GM21529 (cell line): ENCODE measurements at regions not wholly inside any gene's neighbourhood (a gene's known extent, or its start where the extent isn't known, plus 50 kb on each side); places are given as distances from the start of the nearest gene placed in this dataset.
A peak's percentile ranks its signal among the peaks of the same experiment; 100 is the strongest.

Source experiments
- ATAC-seq: cut with Tn5 transposase; IDR thresholded peaks from one replicate; pipeline ENCODE4 v1.9.1; 2021; ENCODE audit not compliant: unreplicated experiment

DNA sequence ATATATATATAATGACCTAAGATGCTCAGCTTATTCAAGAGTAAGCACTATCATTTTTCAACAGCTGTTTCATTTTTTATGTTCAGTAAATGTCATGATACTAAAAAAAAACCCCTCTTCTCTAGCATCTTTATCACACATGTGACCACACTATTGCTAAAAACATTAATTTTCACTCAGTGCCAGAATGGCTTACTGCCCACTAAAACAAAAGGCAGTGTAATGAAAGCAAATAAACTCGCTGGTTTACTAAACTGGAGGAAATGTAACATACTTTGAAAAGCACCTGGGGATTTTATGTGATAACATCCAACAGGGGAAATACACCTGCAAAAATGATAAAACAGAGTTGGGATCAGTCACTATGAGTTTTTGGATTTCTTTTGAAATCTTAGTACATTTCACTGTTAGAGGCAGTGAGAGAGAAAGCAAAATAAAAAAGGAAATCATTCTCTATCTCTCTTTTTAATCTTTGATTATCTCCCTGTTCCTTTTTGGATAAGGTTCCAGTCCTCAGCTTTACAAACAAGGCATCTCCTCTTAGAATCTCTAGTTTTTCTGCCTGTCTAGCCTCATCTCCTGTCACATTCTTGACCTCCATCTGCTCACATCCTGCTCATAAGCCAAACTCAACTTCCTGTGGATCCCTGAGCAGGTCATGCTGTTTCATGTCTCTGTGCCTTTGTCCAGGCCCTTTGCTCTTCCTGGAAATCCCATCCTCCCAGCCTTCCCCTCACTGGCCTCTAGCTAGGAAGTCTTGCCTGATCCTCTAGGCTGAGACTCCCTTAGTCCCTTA lies 338.0 kb downstream of the MAN2A1 start:
- ATAC-seq = no peak

DNA sequence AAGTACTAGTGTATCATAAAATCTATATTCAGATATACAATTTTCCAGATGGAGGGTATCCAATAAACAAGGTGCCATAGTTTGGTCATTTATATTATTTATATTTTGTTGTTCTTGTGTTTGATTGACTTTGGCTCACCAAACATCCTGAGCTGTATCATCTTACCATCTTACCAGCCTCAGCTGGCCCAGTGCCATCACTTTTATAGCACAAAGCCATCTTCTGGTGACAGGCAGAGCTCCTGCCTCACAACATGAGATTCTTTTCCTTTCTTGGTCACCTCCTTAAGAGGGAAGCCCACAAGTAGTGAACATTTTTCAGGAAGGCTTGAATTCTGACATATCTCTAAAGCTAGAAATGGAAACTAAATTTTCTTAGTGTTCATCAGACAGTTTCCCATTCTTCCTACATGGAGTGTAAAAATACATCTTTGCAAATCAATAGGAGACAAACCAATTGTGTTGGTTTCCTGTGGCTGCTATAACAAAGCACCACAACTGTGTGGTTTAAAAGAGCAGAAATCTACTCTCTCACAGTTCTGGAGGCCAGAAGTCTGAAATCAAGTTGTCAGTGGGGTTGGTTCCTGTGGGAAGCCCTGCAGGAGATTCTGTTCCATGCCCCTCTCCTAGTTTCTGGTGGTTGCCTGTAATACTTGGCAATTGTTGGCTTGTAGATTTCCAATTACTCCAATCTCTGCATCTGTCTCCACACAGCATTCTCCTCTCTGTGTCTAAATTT lies 341.8 kb downstream of the MAN2A1 start:
- no peak for ATAC-seq

GRCh38 chr5:110032376-110032775 lies 342.6 kb downstream of the MAN2A1 start:
- no peak for ATAC-seq

DNA sequence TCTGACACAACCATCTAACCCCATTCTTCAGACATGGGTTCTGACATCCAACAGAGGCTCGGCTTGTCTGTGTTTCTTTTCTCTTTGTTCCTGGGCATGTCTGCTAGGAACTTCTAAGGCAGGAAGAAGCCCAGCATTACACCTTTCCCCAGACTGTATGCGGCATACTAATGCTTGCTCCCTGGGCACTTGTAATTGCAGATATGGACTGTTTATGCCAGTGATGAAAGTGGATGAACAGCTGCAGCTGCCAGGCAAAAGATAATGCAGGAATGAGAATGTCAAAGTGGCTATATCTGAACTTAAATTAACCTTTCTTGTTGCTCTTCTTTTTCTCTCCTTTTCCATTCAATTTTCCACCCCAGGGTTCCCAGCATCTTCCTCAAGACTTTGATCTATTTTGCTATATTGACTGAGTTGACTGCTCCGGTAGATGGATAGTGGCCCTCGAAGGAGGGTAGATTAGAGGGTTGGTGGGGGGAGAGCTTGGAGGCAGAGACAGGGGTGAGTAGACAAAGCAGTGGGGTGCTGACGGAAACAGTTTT lies 344.4 kb downstream of the MAN2A1 start:
- ATAC-seq = no peak

DNA sequence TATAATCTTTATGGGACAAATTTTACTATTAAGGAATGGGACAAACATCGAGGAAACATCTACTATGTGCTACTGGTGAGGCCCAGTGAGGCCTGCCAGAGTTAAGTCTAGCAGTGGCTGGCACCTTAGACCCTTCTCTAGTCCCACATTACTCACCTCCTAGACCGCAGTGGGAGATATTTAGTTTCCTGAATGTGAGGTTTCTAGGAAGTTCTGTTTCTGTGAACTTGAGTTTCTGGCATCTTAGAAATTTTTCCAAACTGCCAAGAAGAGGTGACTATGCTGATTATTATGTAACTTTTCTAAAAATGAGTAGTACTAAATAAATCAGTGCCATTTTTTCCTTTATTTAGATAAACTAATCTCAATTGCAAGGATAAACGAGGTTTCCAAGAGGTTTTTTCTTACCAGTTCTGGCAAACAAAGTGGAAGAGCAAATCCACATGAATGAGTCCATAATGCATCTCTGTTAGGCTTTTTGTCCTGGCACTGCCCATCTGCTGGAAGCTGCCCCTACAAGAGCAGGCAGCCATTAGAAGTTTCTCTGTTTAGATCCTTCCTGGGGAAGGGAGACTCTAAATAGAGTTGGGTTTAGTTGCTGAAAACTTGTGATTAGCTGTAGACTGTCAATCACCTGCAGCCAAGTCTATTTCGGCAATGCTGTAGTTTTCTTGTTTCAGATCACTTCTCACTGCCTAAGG lies 348.7 kb downstream of the MAN2A1 start:
- no peak for ATAC-seq

DNA sequence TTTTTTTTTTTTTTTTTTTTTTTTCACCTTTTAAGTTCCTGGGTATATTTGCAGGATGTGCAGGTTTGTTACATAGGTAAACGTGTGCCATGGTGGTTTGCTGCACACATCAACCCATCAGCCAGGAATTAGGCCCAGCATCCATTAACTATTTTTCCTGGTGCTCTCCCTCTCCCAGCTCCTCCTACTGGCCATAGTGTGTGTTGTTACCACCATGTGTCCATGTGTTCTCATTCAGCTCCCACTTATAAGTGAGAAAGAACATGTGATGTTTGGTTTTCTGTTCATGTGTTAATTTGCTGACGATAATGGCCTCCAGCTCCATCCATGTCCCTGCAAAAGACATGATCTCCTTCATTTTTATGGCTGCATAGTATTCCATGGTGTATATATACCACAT lies 350.5 kb downstream of the MAN2A1 start:
- no peak for ATAC-seq

- ATAC-seq = no peak
Observed at GRCh38 chr5:110043025-110043424, 353.3 kb downstream of the MAN2A1 start.

DNA sequence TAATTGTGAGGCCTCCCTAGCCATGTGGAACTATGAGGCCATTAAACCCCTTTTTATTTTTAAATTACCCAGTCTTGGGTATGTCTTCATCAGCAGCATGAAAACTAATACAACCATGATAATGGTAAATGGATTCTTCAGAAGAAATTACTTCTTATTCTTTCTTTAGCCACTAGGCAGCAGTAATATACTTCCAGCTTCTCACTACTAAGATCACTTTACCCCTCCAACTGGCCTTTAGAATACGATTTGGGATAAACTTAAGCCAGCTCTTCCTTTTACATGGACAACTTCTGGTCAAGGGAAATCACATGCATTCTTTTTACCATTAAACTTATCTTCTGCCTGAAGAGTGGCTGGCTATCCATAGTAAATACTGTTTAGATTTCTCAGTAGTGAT lies 355.4 kb downstream of the MAN2A1 start:
- ATAC-seq = no peak

DNA sequence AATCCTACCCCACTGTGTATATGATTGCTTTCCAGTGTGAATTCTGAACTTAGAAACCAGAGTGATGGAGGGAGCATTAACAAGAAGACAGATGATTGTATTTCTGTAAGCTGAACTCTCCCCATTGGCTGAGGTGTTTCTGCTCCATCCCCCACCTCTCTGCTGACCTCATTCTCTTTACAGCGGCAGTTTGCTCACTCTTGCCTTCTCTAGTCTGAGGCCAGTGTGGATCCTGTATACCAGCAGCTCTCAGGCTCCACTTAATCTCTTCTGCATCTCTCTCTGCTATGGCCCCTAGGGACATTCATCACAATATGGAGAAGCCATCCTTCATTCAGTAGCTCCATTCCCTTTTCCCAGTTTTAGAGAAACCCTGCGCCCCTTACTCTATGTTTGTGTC lies 358.8 kb downstream of the MAN2A1 start:
- ATAC-seq = no peak

DNA sequence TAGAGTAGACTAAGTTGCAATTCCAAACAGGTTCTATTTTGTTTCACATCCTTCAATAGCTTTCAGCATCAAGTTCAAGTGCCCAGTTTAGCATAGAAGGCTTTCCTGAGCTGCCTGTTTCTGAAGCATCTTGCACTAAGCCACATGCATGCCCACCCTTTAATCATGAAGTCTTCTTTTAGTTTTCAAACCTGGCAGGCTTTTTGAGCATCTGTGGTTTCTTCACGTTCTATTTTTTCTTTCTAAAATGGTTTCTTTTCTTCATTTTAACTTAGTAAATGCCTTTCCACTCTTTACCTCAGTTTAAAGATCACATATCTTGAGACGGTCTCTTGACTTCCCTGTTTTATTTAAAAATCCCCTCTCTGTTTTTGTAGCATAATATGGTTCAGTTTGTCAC lies 360.1 kb downstream of the MAN2A1 start:
- ATAC-seq = no peak

DNA sequence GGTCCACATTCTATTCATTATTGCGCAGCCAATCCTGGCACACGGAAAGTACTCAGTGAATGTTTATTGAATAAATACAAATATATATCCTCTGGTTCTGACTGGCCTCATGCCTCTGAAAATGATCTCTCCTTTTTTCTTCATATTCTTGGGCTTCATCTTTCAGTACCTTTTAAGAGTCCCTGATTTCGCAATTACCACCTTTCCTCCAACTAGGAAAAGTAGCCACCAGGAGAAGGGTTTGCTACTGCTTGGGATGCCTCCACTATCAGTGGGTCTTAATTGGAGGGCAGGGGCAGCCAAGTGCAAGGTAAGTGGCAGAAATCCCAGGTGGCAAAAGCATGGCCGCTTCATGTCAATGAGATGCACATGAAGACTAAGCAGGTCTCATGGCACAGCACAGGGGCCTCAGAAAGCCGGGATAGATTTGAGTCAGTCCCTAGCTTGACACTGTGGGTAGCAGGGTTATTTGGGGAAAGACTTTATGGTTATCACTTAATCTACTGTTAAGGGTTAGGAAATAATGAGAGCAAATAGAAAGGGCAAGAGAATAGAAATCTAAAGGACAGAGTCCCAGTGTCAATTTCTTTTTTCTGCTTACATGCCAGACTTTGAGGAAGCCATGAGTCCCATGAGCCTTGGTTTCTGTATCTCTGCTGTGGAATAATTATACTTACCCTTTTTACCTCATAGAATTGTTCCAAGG lies 361.1 kb downstream of the MAN2A1 start:
- no peak for ATAC-seq

DNA sequence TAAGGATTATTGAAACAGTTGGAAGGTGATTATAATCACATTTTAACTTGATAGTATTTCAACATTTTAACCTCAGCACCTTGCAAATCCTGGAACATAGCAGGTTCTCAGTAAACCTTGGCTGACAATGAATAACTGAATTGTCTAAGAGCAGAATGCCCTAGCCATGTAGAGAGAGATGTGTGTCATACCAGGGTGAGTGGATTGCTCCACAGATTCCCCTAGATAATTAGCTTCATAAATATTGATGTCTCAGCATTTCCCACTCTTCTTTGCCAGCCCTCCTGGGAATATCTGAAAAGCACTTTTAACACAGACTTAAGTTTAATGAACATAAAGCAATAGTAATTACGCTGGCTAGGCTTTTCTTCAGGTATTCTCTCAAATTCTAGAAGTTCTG lies 363.5 kb downstream of the MAN2A1 start:
- no peak for ATAC-seq

GRCh38 chr5:110053824-110054223 lies 364.1 kb downstream of the MAN2A1 start:
- no peak for ATAC-seq

DNA sequence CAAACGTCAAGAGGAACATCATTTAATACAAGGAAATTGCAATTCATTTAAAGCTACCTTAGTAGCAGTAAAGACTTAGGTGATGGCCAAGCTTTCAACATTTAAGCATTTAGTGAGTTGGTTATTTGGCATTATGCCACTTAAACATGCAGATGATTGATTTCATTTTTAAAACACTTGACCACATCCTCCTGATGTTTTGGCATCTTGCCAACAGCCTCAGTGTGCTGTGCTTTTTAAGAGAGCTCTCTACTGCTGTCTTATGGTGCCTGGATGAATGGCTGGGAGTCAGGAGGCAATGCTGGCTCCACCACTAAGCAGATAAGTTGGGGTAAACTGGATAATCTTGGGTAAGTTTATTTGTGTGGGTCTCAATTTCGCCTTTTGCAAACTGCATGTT lies 364.5 kb downstream of the MAN2A1 start:
- peak; percentile 83 for ATAC-seq

DNA sequence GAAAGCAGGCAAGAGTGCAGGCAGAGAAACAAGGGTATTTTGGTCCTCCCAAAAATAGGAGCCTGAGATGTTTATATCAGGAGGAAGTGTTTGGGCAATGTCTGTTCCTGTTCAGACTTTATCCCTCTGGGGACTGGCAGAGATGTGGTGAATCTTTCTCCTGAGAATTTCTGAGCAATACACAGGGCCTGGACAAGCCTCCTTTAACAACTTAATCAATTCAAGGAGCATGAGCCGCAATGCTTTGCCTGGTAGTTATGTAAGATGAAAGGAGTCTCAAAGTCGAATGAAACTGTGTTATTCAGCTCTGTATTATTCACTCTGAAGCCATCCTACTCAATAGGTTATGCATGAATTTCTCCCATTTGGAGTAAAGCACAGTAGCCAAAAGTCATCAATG lies 365.6 kb downstream of the MAN2A1 start:
- no peak for ATAC-seq

DNA sequence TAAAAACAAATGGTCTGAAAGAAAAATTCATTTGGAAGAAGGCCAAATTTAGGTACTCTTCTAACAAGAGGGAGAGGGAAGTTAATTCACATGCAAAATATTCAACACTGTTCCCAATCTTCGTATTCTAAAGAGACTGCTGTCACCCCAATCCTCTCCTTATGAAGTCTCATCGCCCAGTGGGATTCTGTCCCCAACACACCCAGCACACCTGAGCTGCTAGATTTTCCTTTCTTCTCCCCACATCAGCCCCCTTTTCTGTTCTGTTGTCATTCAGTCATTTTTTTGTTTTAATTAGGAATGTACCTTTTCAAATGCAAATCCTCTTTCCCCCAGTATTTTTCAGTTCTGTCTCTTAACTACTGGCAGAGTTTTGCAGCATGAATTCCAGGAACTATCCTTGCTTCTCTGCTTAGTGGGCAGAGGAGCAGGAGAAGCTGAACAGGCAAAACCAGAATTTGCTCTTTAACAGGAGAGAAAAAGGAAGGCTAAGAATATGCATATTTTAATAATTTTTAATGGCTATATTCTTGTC lies 366.9 kb downstream of the MAN2A1 start:
- ATAC-seq = no peak

DNA sequence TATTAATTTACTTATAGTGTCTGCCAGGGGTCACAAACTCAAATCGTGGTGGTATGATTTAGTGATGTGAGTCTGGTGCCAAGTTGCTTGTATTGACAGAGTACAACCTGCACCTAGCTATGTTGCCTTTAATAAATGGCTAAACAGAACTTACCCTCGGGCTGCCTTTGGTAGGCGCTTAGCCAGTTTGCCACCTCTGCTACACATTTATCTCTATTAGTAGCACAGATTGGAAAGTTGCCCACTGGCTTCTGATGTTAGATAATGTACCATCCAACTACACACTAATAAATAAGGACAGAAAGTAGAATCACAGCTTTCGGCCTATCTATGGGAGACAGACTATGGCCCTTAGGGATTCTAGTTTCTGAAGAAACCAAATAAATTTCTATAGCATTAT lies 368.4 kb downstream of the MAN2A1 start:
- no peak for ATAC-seq

DNA sequence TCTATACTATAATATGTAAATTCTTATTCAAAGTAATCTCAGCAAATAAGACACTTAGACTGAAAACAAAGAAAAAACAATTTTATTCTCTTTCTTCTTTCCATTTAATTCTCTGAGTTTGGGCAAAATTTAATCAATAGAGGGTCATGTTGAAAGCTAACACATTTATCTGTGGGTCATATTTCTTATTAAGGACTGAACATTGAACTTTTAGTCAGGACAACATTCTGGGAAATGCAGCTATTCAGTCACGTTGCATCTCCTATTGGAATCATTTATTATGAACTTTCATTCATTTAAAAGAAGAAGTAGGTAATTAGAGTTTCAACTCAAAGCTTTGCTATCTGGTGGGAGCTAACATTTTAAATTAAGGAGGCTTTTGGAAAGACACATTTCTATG lies 372.5 kb downstream of the MAN2A1 start:
- ATAC-seq = no peak

GRCh38 chr5:110063640-110064602 lies 374.2 kb downstream of the MAN2A1 start:
- no peak for ATAC-seq
